ENCODE measurements at regions not wholly inside any gene's neighbourhood (a gene's known extent, or its start where the extent isn't known, plus 50 kb on each side); places are given as distances from the start of the nearest gene placed in this dataset.

DNA sequence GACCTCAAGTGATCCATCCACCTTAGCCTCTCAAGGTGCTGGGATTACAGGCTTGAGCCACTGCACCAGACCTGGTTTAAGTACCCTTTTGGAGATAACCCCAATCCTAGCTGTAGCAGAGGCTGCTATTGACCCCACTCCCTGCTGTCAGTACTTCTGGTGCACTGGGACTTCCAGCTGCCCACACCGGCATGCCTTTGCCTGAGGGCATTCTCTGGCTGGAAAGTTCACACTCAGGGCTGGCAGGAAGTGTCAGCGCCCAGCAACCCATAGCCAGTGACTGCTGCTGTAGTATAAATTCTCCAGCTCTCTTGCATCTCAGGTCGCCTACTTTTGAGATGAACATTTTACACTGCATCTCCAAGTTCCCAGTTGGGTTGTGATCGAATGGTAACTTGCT lies 75.3 kb downstream of the UTRN start:
- DNase-seq (ENCODE audit: low spot score) (no peak), ATAC-seq (0 out of 3 replicates have a peak, but pooled peaks have one; percentile 25), FAIRE-seq (no peak)
- in situ Hi-C loops (cut with HindIII; ENCODE audit: extremely low pct_ligation_motif_present, low pct_unique_long_range_greater_than_20kb): no loop called here
- H3K27me3 ChIP-seq (ENCODE audit: control insufficient read depth in 1 of 2, insufficient read depth in 2 of 2, low read length in 2 of 2): no peaks in the 10 kb centered on the region
- peaks cover 46% of the 10 kb centered on the region for H4K20me1 ChIP-seq (ENCODE audit: insufficient read depth, low read length)
- peaks cover 7% of the 10 kb centered on the region in 2 experiments; a peak in 4 of 5 replicates for H3K36me3 ChIP-seq (replicated peaks in 1 of 2; ENCODE audit: control insufficient read depth in 1 of 2, insufficient read depth in 2 of 2, low read length in 2 of 2)
- TF ChIP-seq EHMT2 (IDR thresholded peaks at IDR 0.05; ENCODE audit: borderline replicate concordance, low read depth, low read length) (no peak), NRL (CRISPR knock-in tag; IDR thresholded peaks at IDR 0.05; ENCODE audit: borderline replicate concordance) (0 out of 2 replicates have a peak, but pooled peaks have one; percentile 50)
- BruUV-seq (replicated peaks): no TSS peak
- peaks cover 45% of the 10 kb centered on the region for H3K4me1 ChIP-seq (ENCODE audit: insufficient read depth, low read length)
- WGBS (ENCODE audit: low lambda C conversion rate): 100% methylated on average over 3 of the region's 4 CpGs
- H3K79me2 ChIP-seq (ENCODE audit: insufficient read depth, low read length): peaks cover 94% of the 10 kb centered on the region
- POLR2A ChIA-PET: no interaction called here
- H3K4me2 ChIP-seq (ENCODE audit: low read depth, low read length): no peak overlapping the region
- no peak overlapping the region for H3K27ac ChIP-seq (ENCODE audit: extremely low read length, insufficient read depth, low read length)
- CTCF ChIA-PET (ENCODE audit: low intra/inter-chr PET ratio, low total read pairs): no interaction called here
- intact Hi-C loops (cut with micrococcal nuclease; ENCODE audit: unreplicated experiment): no loop called here
- H3K9me3 ChIP-seq (ENCODE audit: low read length): no peaks in the 10 kb centered on the region
- no peak overlapping the region for H3K9ac ChIP-seq (ENCODE audit: insufficient read depth, low read depth, low read length)
- H3K4me3 ChIP-seq (replicated peaks in 1 of 3; ENCODE audit: insufficient read depth in 1 of 3, low read depth in 2 of 3, low read length in 3 of 3): no peak overlapping the region
- H2AFZ ChIP-seq (ENCODE audit: low read length): no peak overlapping the region

DNA sequence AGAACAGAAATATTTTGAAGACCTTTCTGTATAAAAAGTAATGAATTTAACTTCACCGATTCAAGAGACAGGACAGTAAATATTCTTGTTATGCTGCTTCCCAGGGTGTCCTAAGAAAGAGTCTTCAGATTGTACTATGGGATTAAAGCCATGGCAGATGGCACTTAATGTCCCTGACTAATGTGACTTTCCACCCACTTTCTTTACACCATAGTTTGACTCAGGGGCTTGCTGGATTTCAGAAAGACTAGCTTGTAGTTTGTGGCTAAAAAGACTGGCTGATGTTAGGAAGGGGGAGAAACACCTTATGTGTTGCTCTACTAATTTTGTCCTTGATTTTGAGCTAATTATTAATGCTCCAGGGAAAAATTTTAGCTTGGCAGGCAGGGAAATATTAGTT lies 75.9 kb downstream of the UTRN start:
- Histone ChIP-seq H3K4me3 (replicated peaks in 1 of 3; ENCODE audit: insufficient read depth in 1 of 3, low read depth in 2 of 3, low read length in 3 of 3) (no peak overlapping the region), H3K27ac (ENCODE audit: extremely low read length, insufficient read depth, low read length) (peak overlapping the region; percentile 5), H3K36me3 (replicated peaks in 1 of 2; ENCODE audit: control insufficient read depth in 1 of 2, insufficient read depth in 2 of 2, low read length in 2 of 2) (peaks cover 7% of the 10 kb centered on the region in 2 experiments; a peak in 4 of 5 replicates), H3K79me2 (ENCODE audit: insufficient read depth, low read length) (peaks cover 93% of the 10 kb centered on the region), H3K9ac (ENCODE audit: insufficient read depth, low read depth, low read length) (no peak overlapping the region), H4K20me1 (ENCODE audit: insufficient read depth, low read length) (peaks cover 45% of the 10 kb centered on the region), H3K4me2 (ENCODE audit: low read depth, low read length) (no peak overlapping the region), H3K27me3 (ENCODE audit: control insufficient read depth in 1 of 2, insufficient read depth in 2 of 2, low read length in 2 of 2) (no peaks in the 10 kb centered on the region), H3K9me3 (ENCODE audit: low read length) (no peaks in the 10 kb centered on the region), H3K4me1 (ENCODE audit: insufficient read depth, low read length) (peaks cover 45% of the 10 kb centered on the region), H2AFZ (ENCODE audit: low read length) (no peak overlapping the region)
- ATAC-seq (no peak), DNase-seq (ENCODE audit: low spot score) (no peak), FAIRE-seq (no peak)
- in situ Hi-C loops (cut with HindIII; ENCODE audit: extremely low pct_ligation_motif_present, low pct_unique_long_range_greater_than_20kb): no loop called here
- BruUV-seq (replicated peaks): no TSS peak
- TF ChIP-seq YY1 (IDR thresholded peaks at IDR 0.05; ENCODE audit: insufficient read depth, insufficient replicate concordance, low read depth, low read length): no peak
- no peak for TF ChIP-seq ETV5 (CRISPR knock-in tag; IDR thresholded peaks at IDR 0.05; ENCODE audit: borderline replicate concordance)
- TF ChIP-seq ZNF850 (CRISPR knock-in tag; conservative IDR thresholded peaks at IDR 0.05): no peak
- TF ChIP-seq PAF1 (CRISPR knock-in tag; IDR thresholded peaks at IDR 0.05): no peak
- TF ChIP-seq SOX13 (IDR thresholded peaks at IDR 0.05): no peak
- no peak for TF ChIP-seq SOX13 (CRISPR knock-in tag; conservative IDR thresholded peaks at IDR 0.05 in 1 of 2, IDR thresholded peaks at IDR 0.05 in 1 of 2)
- TF ChIP-seq NR2F2 (IDR thresholded peaks at IDR 0.05; ENCODE audit: borderline replicate concordance, low read depth): no peak
- TF ChIP-seq MIXL1 (CRISPR knock-in tag; IDR thresholded peaks at IDR 0.05): no peak
- no peak for TF ChIP-seq ZNF556 (CRISPR knock-in tag; IDR thresholded peaks at IDR 0.05; ENCODE audit: borderline replicate concordance)
- no peak for TF ChIP-seq ZNF766 (CRISPR knock-in tag; IDR thresholded peaks at IDR 0.05; ENCODE audit: borderline replicate concordance)
- WGBS (ENCODE audit: low lambda C conversion rate): 95% methylated on average over 1 of the region's 1 CpG
- ChIA-PET CTCF (ENCODE audit: low intra/inter-chr PET ratio, low total read pairs) (no interaction called here), POLR2A (no interaction called here)
- intact Hi-C loops (cut with micrococcal nuclease; ENCODE audit: unreplicated experiment): no loop called here

All from HepG2 (cell line).